Liver (tissue), 8 donors: ENCODE measurements at regions not wholly inside any gene's neighbourhood (a gene's known extent, or its start where the extent isn't known, plus 50 kb on each side); places are given as distances from the start of the nearest gene placed in this dataset.

Source experiments
- DNase-seq: peaks from one replicate; pipeline ENCODE4 v3.0.0-alpha.2; 2017; ENCODE audit warnings: low spot score
- H3K27ac ChIP-seq, 2 donors: one replicate each; pipeline ENCODE4 v1.7.0; 2013; ENCODE audit warnings: inconsistent platforms in 2 of 2, low read length in 2 of 2, control low read depth in 1 of 2, low read depth in 1 of 2, mild to moderate bottlenecking in 1 of 2
- H3K27me3 ChIP-seq, 4 donors: one replicate each; pipeline versions ENCODE4 v1.6.1 to v1.7.0; 2013; ENCODE audit warnings: low read length in 3 of 4, inconsistent platforms in 1 of 4, mild to moderate bottlenecking in 1 of 4, moderate library complexity in 1 of 4; ENCODE audit not compliant: control insufficient read depth in 4 of 4, insufficient read depth in 4 of 4
- H3K36me3 ChIP-seq, 4 donors: one replicate each; pipeline versions ENCODE4 v1.6.1 to v1.7.0; 2013; ENCODE audit warnings: low read length in 3 of 4, mild to moderate bottlenecking in 3 of 4, low read depth in 1 of 4, moderate library complexity in 1 of 4; ENCODE audit not compliant: control insufficient read depth in 4 of 4, insufficient read depth in 3 of 4
- H3K4me1 ChIP-seq, 4 donors: one replicate each; pipeline versions ENCODE4 v1.6.1 to v1.7.0; 2013; ENCODE audit warnings: low read length in 3 of 4, mild to moderate bottlenecking in 3 of 4, moderate library complexity in 1 of 4; ENCODE audit not compliant: control insufficient read depth in 4 of 4, insufficient read depth in 4 of 4
- H3K4me3 ChIP-seq, 3 donors: one replicate each; pipeline versions ENCODE4 v1.6.1 to v1.7.0; 2013; ENCODE audit warnings: low read length in 3 of 3, control low read depth in 1 of 3, low read depth in 1 of 3, mild to moderate bottlenecking in 1 of 3
- H3K9ac ChIP-seq, 2 donors: one replicate each; pipeline ENCODE4 v1.7.0; 2013; ENCODE audit warnings: low read length in 2 of 2, mild to moderate bottlenecking in 2 of 2, moderate library complexity in 2 of 2, control low read depth in 1 of 2, low read depth in 1 of 2
- H3K9me3 ChIP-seq, 4 donors: one replicate each; pipeline versions ENCODE4 v1.6.1 to v1.7.0; 2013; ENCODE audit warnings: low read length in 3 of 4; ENCODE audit not compliant: control insufficient read depth in 4 of 4
- ATF3 ChIP-seq: IDR thresholded peaks from 2 replicates; pipeline ENCODE4 v1.6.1; 2016; ENCODE audit warnings: antibody characterized with exemption
- EGR1 ChIP-seq, 2 donors: IDR thresholded peaks; 2 replicates each; pipeline ENCODE4 v1.6.1; 2016 to 2018; ENCODE audit warnings: antibody characterized with exemption in 2 of 2, low read depth in 2 of 2
- FOXA1 ChIP-seq: IDR thresholded peaks from 2 replicates; pipeline ENCODE4 v1.6.1; 2016; ENCODE audit warnings: antibody characterized with exemption
- FOXA2 ChIP-seq: IDR thresholded peaks from 2 replicates; pipeline ENCODE4 v1.6.1; 2016; ENCODE audit warnings: antibody characterized with exemption
- GABPA ChIP-seq, 2 donors: IDR thresholded peaks in 1 of 2; conservative IDR thresholded peaks in 1 of 2; 2 replicates each; pipeline ENCODE4 v1.6.1; 2016; ENCODE audit warnings: antibody characterized with exemption in 2 of 2, mild to moderate bottlenecking in 1 of 2, moderate library complexity in 1 of 2
- HNF4A ChIP-seq, 2 donors: conservative IDR thresholded peaks; 2 replicates each; pipeline ENCODE4 v1.6.1; 2016; ENCODE audit warnings: antibody characterized with exemption in 2 of 2, mild to moderate bottlenecking in 2 of 2
- HNF4G ChIP-seq: IDR thresholded peaks from 2 replicates; pipeline ENCODE4 v1.6.1; 2016; ENCODE audit warnings: antibody characterized with exemption
- JUND ChIP-seq, 2 donors: IDR thresholded peaks; 2 replicates each; pipeline ENCODE4 v1.6.1; 2016; ENCODE audit warnings: antibody characterized with exemption in 2 of 2
- MAX ChIP-seq: IDR thresholded peaks from 2 replicates; pipeline ENCODE4 v1.6.1; 2016; ENCODE audit warnings: antibody characterized with exemption
- NR2F2 ChIP-seq: IDR thresholded peaks from 2 replicates; pipeline ENCODE4 v1.6.1; 2016; ENCODE audit warnings: antibody characterized with exemption
- RAD21 ChIP-seq, 2 donors: IDR thresholded peaks; 2 replicates each; pipeline ENCODE4 v1.6.1; 2016; ENCODE audit warnings: antibody characterized with exemption in 2 of 2, mild to moderate bottlenecking in 2 of 2
- RXRA ChIP-seq, 2 donors: IDR thresholded peaks; 2 replicates each; pipeline ENCODE4 v1.6.1; 2017 to 2018; ENCODE audit warnings: antibody characterized with exemption in 2 of 2, mild to moderate bottlenecking in 1 of 2
- SP1 ChIP-seq: IDR thresholded peaks from 2 replicates; pipeline ENCODE4 v1.6.1; 2018; ENCODE audit warnings: antibody characterized with exemption, mild to moderate bottlenecking
- TAF1 ChIP-seq: conservative IDR thresholded peaks from 2 replicates; pipeline ENCODE4 v1.6.1; 2016; ENCODE audit warnings: antibody characterized with exemption, mild to moderate bottlenecking
- YY1 ChIP-seq: IDR thresholded peaks from 2 replicates; pipeline ENCODE4 v1.6.1; 2016; ENCODE audit warnings: antibody characterized with exemption, mild to moderate bottlenecking
- ZBTB33 ChIP-seq: IDR thresholded peaks from 2 replicates; pipeline ENCODE4 v1.6.1; 2016; ENCODE audit warnings: antibody characterized with exemption
- WGBS: extraction: QIAGEN DNeasy Blood & Tissue Kit; methylation state at CpG from one replicate; pipeline ENCODE4 v1.1.7; 2013; 5-methylcytosine and 5-hydroxymethylcytosine counted together
- TF ChIP-seq, protein P1 (sequence below): IDR thresholded peaks from 2 replicates; pipeline ENCODE4 v1.6.1; 2016; ENCODE audit warnings: antibody characterized with exemption, mild to moderate bottlenecking
- TF ChIP-seq, protein P2 (sequence below): fragments of 150-350 bp; IDR thresholded peaks from 2 replicates; pipeline ENCODE4 v1.5.1; 2017; ENCODE audit warnings: improper control_type of control experiment, low read depth, low read length; ENCODE audit not compliant: missing input control
- donor health status: healthy.
- donor health status: healthy.
- donor health status: healthy.
- donor health status: healthy.
- donor health status: healthy.

- no peaks in the 10 kb centered on the region for H3K4me1 ChIP-seq
- no peaks in the 10 kb centered on the region for H3K9me3 ChIP-seq
- H3K27me3 ChIP-seq: no peaks in the 10 kb centered on the region
- 63% methylated on average over 6 of the region's 6 CpGs for WGBS
- no peak overlapping the region for H3K4me3 ChIP-seq
- H3K9ac ChIP-seq: no peak overlapping the region
- H3K27ac ChIP-seq: no peak overlapping the region
- TF ChIP-seq ZBTB33 (no peak), FOXA2 (no peak), MAX (no peak), ATF3 (no peak), JUND (IDR thresholded peaks at IDR 0.05) (no peak), HNF4A (conservative IDR thresholded peaks at IDR 0.05) (no peak), TAF1 (no peak), SP1 (no peak), RAD21 (IDR thresholded peaks at IDR 0.05) (no peak), NR2F2 (no peak), FOXA1 (no peak), GABPA (IDR thresholded peaks at IDR 0.05 in 1 of 2, conservative IDR thresholded peaks at IDR 0.05 in 1 of 2) (no peak), RXRA (IDR thresholded peaks at IDR 0.05) (no peak), YY1 (no peak), EGR1 (IDR thresholded peaks at IDR 0.05; ENCODE audit: low read depth in 2 of 2) (no peak)
- TF ChIP-seq, protein P1, sequence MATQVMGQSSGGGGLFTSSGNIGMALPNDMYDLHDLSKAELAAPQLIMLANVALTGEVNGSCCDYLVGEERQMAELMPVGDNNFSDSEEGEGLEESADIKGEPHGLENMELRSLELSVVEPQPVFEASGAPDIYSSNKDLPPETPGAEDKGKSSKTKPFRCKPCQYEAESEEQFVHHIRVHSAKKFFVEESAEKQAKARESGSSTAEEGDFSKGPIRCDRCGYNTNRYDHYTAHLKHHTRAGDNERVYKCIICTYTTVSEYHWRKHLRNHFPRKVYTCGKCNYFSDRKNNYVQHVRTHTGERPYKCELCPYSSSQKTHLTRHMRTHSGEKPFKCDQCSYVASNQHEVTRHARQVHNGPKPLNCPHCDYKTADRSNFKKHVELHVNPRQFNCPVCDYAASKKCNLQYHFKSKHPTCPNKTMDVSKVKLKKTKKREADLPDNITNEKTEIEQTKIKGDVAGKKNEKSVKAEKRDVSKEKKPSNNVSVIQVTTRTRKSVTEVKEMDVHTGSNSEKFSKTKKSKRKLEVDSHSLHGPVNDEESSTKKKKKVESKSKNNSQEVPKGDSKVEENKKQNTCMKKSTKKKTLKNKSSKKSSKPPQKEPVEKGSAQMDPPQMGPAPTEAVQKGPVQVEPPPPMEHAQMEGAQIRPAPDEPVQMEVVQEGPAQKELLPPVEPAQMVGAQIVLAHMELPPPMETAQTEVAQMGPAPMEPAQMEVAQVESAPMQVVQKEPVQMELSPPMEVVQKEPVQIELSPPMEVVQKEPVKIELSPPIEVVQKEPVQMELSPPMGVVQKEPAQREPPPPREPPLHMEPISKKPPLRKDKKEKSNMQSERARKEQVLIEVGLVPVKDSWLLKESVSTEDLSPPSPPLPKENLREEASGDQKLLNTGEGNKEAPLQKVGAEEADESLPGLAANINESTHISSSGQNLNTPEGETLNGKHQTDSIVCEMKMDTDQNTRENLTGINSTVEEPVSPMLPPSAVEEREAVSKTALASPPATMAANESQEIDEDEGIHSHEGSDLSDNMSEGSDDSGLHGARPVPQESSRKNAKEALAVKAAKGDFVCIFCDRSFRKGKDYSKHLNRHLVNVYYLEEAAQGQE: no peak
- TF ChIP-seq, protein P2, sequence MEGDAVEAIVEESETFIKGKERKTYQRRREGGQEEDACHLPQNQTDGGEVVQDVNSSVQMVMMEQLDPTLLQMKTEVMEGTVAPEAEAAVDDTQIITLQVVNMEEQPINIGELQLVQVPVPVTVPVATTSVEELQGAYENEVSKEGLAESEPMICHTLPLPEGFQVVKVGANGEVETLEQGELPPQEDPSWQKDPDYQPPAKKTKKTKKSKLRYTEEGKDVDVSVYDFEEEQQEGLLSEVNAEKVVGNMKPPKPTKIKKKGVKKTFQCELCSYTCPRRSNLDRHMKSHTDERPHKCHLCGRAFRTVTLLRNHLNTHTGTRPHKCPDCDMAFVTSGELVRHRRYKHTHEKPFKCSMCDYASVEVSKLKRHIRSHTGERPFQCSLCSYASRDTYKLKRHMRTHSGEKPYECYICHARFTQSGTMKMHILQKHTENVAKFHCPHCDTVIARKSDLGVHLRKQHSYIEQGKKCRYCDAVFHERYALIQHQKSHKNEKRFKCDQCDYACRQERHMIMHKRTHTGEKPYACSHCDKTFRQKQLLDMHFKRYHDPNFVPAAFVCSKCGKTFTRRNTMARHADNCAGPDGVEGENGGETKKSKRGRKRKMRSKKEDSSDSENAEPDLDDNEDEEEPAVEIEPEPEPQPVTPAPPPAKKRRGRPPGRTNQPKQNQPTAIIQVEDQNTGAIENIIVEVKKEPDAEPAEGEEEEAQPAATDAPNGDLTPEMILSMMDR: no peak
- no peaks in the 10 kb centered on the region for H3K36me3 ChIP-seq
- DNase-seq: no peak
Observed at GRCh38 chr12:105704787-105705186, 374.3 kb downstream of the C12orf75 start.

- Histone ChIP-seq H3K36me3 (no peaks in the 10 kb centered on the region), H3K27me3 (no peaks in the 10 kb centered on the region), H3K9me3 (no peaks in the 10 kb centered on the region), H3K9ac (no peak overlapping the region), H3K4me1 (no peaks in the 10 kb centered on the region), H3K4me3 (no peak overlapping the region), H3K27ac (no peak overlapping the region)
- no peak for TF ChIP-seq GABPA (IDR thresholded peaks at IDR 0.05 in 1 of 2, conservative IDR thresholded peaks at IDR 0.05 in 1 of 2)
- no peak for TF ChIP-seq EGR1 (IDR thresholded peaks at IDR 0.05; ENCODE audit: low read depth in 2 of 2)
- TF ChIP-seq, protein P1: no peak
- TF ChIP-seq NR2F2: no peak
- no peak for TF ChIP-seq HNF4G
- no peak for TF ChIP-seq JUND (IDR thresholded peaks at IDR 0.05)
- TF ChIP-seq FOXA1: no peak
- TF ChIP-seq FOXA2: no peak
- no peak for TF ChIP-seq TAF1
- no peak for DNase-seq
- WGBS: 79% methylated on average over 8 of the region's 8 CpGs
Observed at GRCh38 chr12:105705235-105705634, 374.7 kb downstream of the C12orf75 start.
